Tongue (tissue), 1 donor: ENCODE measurements at regions not wholly inside any gene's neighbourhood (a gene's known extent, or its start where the extent isn't known, plus 50 kb on each side); places are given as distances from the start of the nearest gene placed in this dataset.
A peak's percentile ranks its signal among the peaks of the same experiment; 100 is the strongest.

Source experiments
- DNase-seq: peaks from one replicate; pipeline ENCODE4 v3.0.0-alpha.2; 2015

DNA sequence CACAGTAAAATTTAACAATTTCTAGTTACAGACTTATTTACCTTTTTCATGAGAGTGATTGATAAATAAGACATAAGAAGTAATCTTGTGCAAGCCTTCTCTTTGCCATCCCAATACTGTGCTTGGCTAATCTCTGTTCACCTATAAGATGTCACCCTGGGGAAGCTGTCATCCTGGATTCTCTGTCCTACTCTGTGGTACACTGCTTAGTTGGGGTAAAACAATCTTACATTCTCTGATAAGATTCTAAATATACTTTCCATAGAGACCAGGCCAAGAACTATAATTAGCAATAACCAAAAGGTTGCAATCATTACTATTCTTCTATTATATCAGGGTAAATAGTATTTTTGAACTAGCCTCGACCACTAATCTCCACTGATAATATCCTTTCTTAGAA is 1218.3 kb upstream of the CADM2 start:
- no peak for DNase-seq

DNA sequence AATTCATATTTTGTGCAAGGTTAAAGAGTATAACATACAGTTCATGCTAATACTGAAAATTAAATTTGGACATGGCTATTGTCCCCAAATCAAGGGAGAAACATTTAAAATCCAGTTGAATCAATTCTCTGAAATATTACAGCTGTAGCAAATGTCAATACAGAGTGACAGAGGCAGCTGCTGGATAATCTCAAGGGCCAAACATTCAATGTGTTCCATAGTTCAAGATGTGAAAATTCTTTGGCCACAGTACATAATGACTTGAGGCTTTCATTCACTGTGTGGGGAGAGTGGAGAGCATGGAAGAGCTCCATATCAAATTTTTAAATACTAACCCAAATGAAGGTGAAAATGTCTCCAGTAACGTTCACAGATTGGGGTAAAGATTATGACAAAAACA is 1192.8 kb upstream of the CADM2 start:
- DNase-seq = peak; percentile 88

GRCh38 chr3:83769791-83770663 is 1188.8 kb upstream of the CADM2 start:
- DNase-seq = no peak

DNA sequence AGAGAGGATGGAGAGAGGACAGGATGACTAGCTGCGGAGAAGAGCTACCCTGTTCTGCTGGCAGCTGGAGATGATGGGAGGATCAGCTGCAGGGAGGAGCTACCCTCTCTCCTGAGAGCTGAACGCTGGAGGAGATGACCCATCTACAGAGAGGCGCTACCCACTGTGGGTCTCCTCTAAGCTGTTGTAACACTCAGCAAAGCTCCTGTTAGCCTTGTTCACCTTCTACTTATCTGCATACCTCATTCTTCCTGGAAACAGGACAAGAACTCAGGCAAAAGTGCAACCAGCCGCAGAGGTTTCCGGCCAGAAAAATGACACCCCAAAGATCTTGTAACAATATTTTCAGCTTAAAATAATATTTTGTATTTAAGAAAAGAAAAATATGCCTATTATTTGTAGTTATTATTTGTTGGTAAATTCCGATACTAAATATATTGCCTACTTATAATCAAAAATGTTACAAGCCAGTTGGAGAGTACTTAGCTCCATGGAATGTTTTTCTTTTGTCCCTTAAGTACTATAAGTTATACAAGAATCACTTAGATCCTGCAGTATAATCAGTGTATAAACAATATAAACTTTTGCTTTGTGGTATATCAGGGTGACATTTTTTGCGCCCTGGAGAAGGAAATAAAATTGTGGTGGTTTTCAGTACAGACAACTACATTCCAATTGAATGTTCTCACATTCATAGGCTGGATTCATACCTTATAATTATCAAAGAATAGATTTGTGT is 1188.0 kb upstream of the CADM2 start:
- DNase-seq = no peak

GRCh38 chr3:83802801-83803200 is 1156.0 kb upstream of the CADM2 start:
- DNase-seq = peak; percentile 31

DNA sequence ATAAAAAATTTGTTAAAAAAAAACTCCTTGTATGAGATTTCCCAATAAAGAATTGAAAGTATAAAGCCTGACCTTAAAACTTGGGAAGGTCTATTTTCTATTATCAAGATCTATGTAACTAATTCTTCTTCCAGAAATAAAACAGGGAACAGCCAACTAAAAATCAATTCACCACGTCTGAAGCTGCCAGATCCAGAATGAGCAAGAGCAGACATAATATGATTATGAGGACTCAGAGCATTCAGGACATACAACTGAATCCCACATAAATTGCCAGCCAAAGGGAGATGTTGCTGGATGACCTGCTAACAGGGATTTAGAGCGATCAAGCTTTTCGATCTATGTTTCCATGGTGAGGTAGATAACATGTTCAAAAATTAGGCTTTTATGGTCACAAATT is 1151.3 kb upstream of the CADM2 start:
- DNase-seq = peak; percentile 59

- no peak for DNase-seq
These were observed 1145.6 kb upstream of the CADM2 start for GRCh38 chr3:83813176-83813575.

DNA sequence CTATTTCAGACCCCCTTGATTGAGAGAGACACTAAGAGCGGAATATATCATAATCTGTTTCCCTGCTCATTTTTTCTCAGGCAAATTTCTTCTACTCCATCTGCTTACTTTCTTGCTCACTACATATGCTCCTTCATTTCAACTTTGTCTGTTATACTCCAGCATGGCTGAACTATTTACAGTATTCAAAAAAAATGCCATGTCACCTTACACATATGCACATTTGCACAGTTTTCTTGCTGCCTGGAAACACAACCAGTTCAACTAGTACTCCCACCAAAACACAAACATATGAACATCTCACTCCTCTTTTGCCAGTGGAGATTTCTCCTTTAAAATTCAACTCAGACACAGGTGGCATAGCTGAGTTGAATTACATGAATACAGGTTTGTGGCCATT is 1142.1 kb upstream of the CADM2 start:
- DNase-seq = no peak

DNA sequence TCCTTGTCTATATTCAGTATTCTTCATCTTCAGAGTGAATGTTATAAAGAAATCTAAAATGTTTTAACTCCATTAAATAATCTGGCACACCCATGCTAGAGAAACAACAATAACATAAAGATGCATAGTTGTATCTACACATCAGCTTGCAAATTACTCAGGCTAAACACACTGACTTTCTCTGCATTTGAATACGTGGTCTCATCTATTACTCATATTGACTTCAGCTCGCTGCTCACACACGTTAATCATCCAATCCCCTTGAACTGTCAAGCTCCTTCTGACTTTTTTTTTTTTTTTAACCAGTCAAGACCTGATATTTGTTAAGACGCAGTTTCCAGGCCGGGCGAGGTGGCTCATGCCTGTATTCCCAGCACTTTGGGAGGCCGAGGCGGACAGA is 1137.3 kb upstream of the CADM2 start:
- DNase-seq = no peak

DNA sequence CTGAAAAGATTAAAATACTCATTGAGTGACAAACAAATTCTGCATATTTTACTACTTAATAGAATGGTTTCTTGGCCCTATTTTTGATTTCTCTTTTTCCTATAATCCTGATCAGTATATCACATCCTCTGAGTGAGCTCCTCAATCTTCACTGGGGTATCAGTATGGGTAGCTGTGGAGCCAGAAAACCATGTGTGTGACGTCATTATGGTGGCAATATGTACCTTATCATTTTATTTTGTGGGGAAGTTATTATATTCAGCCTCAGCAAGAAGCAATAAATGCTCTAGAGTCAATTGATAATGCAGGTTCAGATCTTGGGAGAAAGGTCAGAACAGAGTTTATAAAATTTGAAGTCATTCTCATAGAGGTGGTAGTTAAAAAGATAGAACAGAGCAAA is 1135.7 kb upstream of the CADM2 start:
- DNase-seq = no peak

DNA sequence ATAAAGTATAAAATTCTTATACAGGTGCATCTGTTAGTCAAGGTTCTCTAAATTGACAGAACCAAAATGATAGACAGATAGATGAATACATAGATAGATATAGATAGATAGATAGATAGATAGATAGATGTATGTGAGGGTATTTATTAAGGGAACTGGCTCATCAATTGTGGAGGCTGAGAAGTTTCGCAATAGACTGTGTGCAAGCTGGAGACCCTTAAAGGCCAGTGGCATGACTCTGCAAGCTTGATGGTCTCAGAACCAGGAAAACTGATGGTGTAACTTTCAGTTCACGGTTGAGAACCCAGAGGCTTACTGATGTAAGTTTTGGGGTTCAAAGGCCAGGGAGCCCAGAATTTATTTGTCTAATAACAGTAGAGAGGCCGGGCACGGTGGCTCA is 1123.7 kb upstream of the CADM2 start:
- no peak for DNase-seq

- DNase-seq = no peak
These were observed 1116.3 kb upstream of the CADM2 start for GRCh38 chr3:83842511-83842910.

DNA sequence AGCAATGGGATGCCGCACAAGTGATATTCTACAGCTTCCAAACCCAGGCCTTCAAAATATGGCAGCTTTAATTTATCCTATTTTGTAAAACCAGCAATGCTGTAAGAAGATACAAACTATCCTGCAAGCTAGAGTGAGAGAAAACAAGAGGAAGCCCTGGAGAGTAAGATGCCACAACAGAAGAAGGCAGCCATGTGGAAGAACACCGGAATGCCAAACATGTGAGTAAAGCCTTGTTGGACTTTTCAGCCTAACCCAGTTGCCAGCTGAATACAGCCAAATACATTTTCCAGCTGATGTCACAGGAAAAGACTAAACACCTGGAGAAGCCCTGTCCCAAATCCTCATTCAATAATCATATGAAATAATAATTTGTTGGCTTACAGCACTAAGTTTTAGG is 1115.1 kb upstream of the CADM2 start:
- no peak for DNase-seq

- no peak for DNase-seq
These were observed 1109.6 kb upstream of the CADM2 start for GRCh38 chr3:83849106-83849730.

GRCh38 chr3:83863380-83863779 is 1095.4 kb upstream of the CADM2 start:
- peak; percentile 4 for DNase-seq

DNA sequence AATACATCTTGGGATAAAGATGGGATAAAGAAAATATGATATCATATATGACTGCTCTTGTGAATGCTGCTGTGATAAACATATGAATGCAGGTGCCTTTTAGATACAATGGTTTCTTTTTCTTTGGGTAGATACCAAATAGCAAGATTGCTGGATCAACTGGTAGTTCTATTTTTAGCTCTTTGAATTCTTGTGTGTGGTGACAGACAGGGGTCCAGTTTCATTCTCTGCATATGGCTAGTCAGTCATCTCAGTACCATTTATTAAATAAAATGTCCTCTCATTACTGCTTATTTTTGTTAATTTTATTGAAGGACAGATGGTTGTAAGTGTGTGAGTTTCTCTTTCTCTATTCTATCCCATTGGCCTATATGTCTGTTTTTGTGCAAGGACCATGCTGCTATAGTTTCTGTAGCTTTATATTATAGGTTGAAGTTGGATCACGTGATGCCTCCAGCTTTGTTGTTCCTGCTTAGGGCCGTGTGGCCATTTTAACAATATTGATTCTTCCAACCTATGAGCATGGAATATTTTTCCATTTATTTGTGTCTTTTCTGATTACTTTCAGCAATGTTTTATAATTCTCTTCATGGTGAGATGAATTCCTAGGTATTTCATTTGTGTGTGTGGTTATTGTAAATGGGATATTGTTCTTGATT is 1089.8 kb upstream of the CADM2 start:
- peak; percentile 4 for DNase-seq

DNA sequence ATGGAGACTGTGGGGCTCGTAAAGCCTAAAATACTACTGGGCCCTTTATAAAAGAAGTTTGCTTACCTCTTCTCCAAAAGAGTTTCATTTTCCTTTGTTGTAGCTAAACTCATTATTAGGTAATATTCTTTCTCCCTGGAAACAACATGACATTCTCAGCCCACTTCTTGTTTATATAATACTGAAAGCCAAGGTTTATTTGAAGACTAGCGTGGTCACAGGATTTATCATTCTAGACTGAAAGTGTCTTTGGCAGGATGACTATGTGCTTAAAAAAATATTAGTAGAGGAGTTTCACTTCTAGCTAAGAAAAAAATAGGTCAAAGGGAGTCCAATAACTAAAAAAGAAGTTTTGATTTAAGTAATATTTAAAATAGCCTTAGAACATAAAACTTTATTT is 1085.2 kb upstream of the CADM2 start:
- no peak for DNase-seq

- peak; percentile 88 for DNase-seq
These were observed 1080.9 kb upstream of the CADM2 start for GRCh38 chr3:83877910-83878309.

- no peak for DNase-seq
These were observed 1076.1 kb upstream of the CADM2 start for GRCh38 chr3:83882701-83883100.

- no peak for DNase-seq
These were observed 1068.6 kb upstream of the CADM2 start for GRCh38 chr3:83890039-83890762.

DNA sequence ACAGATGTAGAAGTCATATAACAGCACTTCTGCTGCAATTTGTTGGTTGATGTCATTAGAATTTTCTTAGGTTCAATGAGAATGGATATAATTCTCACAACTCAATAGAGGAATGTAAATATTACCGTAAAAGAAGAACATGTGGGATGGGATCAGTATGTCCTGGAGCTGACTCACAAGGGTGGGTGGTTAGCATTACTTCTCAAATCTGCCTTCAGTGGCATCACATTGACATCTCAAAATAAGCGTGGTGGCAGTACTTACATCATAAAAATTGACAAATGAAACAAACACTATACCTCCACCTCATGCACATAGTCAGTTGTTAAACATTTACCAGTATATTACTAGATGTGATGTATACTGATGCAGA is 1068.0 kb upstream of the CADM2 start:
- no peak for DNase-seq

DNA sequence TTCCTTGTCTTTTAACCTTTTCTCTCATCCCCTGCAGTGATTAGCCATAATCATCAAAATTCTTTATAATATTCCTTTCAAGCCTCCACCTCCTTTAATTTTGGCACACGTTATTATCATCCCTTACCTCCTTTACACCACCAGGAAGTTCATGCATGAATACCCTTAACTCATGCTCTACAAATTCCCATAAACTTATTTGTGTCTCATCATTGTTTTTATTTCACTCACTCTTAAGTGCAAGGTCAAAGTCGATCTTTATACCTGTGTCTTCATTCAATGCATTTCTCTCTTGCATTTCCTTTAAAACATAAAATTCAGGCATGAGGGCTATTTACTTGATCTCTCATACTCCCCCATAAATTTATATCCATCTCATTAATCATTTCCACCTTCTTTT is 1064.6 kb upstream of the CADM2 start:
- DNase-seq = no peak
